HUES6 (cell line): ENCODE measurements at regions not wholly inside any gene's neighbourhood (a gene's known extent, or its start where the extent isn't known, plus 50 kb on each side); places are given as distances from the start of the nearest gene placed in this dataset.

Experiments
- H3K27ac ChIP-seq: 2 replicates; pipeline ENCODE4 v1.7.0; 2013; ENCODE audit warnings: low read depth, mild to moderate bottlenecking, low read length, inconsistent platforms
- H3K27me3 ChIP-seq: 2 replicates; pipeline ENCODE4 v1.6.1; 2013; ENCODE audit warnings: low read length; ENCODE audit not compliant: control insufficient read depth, insufficient read depth
- H3K36me3 ChIP-seq: 2 replicates; pipeline ENCODE4 v1.6.1; 2013; ENCODE audit warnings: low read length; ENCODE audit not compliant: control insufficient read depth, insufficient read depth
- H3K4me1 ChIP-seq: 2 replicates; pipeline ENCODE4 v1.6.1; 2013; ENCODE audit warnings: low read length; ENCODE audit not compliant: control insufficient read depth, insufficient read depth
- H3K4me3 ChIP-seq: 2 replicates; pipeline ENCODE4 v1.5.1; 2013; ENCODE audit warnings: low read depth, low read length
- H3K9ac ChIP-seq: one replicate; pipeline ENCODE4 v1.6.1; 2013; ENCODE audit warnings: mild to moderate bottlenecking, low read length
- H3K9me3 ChIP-seq: 2 replicates; pipeline ENCODE4 v1.6.1; 2013; ENCODE audit warnings: low read depth, low read length; ENCODE audit not compliant: control insufficient read depth, insufficient read depth

DNA sequence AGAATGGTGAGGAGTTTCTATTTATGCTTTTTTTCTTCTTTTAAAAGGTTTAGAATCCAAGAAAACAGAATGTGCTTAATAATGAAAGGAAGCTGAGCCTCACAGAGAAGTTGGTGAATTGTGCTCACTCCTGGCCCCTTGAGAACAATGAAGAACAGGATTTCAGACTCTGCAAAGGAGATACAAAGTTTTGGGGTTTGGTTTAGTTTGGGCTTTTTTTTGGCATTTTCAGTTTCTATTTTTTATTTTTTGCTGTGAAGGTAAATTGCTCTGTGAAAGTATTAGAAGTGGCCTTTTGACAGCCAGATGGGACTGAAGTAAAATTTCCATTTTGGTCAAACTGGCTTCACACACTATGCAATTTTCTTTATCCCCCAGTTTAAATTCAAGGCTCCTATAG lies 247.3 kb upstream of the GYPC start:
- Histone ChIP-seq H3K9ac (no peak overlapping the region), H3K27me3 (no peaks in the 10 kb centered on the region), H3K9me3 (no peaks in the 10 kb centered on the region), H3K27ac (no peak overlapping the region), H3K4me1 (no peaks in the 10 kb centered on the region), H3K4me3 (no peak overlapping the region), H3K36me3 (no peaks in the 10 kb centered on the region)

DNA sequence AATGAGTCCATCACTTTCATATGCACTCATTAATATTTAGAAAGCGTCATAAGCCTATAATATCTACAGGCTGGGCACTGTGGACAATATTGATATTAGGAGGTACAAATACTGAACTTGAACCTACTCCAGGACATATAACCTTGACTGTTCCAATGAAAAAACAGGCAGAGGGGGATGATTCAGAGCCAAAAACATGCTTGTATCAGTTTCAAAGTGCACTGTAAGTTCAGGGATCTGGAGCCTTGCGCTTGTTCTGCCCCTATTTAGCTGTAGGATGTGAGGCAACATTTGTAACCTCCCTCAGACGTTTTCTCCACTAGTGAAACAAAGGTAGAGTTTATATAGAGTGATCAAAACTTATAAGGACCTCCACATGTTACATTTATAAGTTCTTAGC lies 246.1 kb upstream of the GYPC start:
- Histone ChIP-seq H3K27ac (no peak overlapping the region), H3K9ac (no peak overlapping the region), H3K4me3 (no peak overlapping the region), H3K36me3 (no peaks in the 10 kb centered on the region), H3K4me1 (no peaks in the 10 kb centered on the region), H3K9me3 (no peaks in the 10 kb centered on the region), H3K27me3 (no peaks in the 10 kb centered on the region)

DNA sequence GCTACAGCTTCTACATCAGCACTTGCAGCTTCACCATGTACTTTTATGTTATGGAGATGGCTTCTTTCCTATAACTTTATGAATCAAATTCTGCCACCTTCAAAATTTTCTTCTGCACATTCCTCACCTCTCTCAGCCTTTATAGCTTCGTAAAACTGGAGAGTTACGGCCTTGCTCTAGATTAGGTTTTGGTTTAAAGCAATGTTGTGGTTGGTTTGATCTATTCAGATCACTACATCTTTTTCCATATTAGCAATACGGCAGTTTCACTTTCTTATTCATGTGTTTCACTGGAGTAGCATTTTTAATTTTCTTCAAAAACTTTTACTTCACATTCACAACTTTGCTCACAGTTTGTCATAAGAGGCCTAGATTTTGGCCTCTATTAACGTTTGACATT lies 242.9 kb upstream of the GYPC start:
- no peak overlapping the region for H3K9ac ChIP-seq

DNA sequence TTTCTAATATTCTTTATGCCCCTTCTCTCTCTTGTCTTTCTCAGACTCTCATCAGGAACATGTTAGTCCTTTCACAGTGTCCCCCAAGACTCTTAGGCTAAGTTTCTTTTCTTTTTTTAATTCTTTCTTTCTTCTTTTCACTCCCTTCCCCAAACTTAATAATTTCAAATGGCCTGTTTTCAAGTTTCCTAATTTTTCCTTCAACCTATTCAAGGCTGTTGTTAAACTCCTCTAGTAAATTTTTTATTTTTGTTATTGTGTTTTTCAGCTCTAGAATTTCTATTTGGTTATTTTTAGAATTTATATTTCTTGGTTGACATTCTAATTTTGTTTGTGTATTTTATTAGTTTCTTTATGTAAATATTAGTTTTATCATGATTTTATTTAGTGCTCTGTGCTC lies 236.6 kb upstream of the GYPC start:
- Histone ChIP-seq H3K27ac (no peak overlapping the region), H3K4me3 (no peak overlapping the region), H3K27me3 (no peaks in the 10 kb centered on the region), H3K9ac (no peak overlapping the region), H3K4me1 (no peaks in the 10 kb centered on the region), H3K9me3 (peaks cover 3% of the 10 kb centered on the region; the same call in 1 of the 2 replicates), H3K36me3 (no peaks in the 10 kb centered on the region)

More for the DNA sequence above, 242.9 kb upstream of the GYPC start:
- H3K4me1 ChIP-seq: no peaks in the 10 kb centered on the region
- no peaks in the 10 kb centered on the region for H3K27me3 ChIP-seq
- H3K4me3 ChIP-seq: no peak overlapping the region
- no peaks in the 10 kb centered on the region for H3K9me3 ChIP-seq
- H3K27ac ChIP-seq: no peak overlapping the region
- no peaks in the 10 kb centered on the region for H3K36me3 ChIP-seq

DNA sequence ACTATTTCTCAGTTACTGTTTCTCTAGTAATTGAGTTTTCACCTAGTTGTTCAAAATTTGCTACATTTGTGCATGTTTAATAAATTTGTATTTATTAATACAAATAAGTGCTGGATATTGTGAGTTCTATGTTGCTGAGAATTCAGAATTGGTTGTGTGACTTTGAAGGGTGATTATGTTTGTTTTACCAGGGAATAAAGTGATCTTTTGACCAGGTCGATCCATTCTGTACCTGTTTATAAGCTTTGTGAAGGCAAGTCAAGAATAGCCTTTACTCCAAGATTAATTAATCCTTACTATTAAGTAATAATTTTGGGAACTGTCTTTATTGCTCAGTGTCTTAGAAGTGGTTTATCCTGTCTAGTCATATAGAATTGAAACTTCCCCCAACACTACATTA lies 230.0 kb upstream of the GYPC start:
- Histone ChIP-seq H3K9me3 (no peaks in the 10 kb centered on the region), H3K27me3 (no peaks in the 10 kb centered on the region), H3K9ac (no peak overlapping the region), H3K27ac (no peak overlapping the region), H3K4me3 (no peak overlapping the region), H3K4me1 (no peaks in the 10 kb centered on the region), H3K36me3 (no peaks in the 10 kb centered on the region)

DNA sequence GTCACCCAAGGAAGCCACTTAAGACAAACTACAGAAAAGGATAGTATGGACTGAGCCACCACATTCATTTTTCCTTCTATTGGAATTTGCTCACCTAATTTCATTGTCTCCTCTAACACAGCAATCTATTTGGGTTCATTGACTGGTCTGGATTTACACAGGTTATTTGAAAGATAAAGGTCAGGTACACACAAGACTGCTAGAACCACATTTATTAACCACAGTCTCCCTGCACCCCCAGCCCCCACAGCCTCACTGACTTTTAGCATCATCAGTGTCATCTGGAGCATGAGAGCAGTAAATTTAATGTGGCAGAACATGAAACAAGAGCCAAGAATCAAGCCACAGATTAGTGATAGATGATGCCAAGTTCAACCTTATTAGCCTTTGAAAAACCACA lies 226.9 kb upstream of the GYPC start:
- H3K9me3 ChIP-seq: no peaks in the 10 kb centered on the region
- no peaks in the 10 kb centered on the region for H3K4me1 ChIP-seq
- H3K27ac ChIP-seq: no peak overlapping the region
- H3K36me3 ChIP-seq: no peaks in the 10 kb centered on the region
- no peaks in the 10 kb centered on the region for H3K27me3 ChIP-seq
- no peak overlapping the region for H3K9ac ChIP-seq
- no peak overlapping the region for H3K4me3 ChIP-seq

DNA sequence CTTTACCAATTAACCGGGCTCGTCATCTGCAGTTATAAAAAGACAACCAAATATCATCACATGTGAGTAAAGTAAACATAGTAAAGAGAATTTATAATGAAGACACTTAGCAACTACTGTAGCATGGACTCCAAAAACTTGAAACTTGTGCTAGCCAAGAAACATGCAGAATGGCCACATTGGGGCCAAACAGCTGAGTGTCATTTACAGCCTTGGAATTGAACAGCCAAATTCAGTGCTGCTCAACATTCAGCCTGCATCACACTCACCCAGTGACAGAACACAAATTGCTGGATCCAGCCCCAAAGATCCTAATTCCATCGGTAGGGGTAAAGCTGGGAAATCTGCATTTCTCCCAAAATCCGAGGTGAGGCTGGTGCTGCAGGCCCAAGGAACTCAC lies 224.8 kb upstream of the GYPC start:
- Histone ChIP-seq H3K9ac (no peak overlapping the region), H3K4me3 (no peak overlapping the region), H3K36me3 (no peaks in the 10 kb centered on the region), H3K4me1 (no peaks in the 10 kb centered on the region), H3K27ac (no peak overlapping the region), H3K27me3 (no peaks in the 10 kb centered on the region), H3K9me3 (no peaks in the 10 kb centered on the region)

DNA sequence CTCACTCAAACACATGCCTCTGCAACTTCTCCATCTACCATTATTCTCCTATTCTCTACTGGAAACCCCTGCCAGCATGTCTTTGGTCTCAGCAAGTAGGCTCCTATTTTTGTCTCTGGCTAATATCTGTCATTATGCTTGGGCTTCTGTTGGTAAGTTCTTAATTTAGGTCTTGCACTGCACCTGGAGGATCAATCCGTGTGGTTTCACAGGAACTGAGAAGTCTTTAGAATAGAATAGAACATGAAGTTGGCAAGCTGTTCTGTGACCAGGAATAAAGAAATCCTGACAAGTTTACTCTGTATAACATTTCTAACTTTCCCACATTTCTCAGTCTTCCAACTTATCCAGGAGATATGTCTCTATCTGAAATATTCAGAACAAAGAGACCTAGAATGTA lies 219.5 kb upstream of the GYPC start:
- no peaks in the 10 kb centered on the region for H3K27me3 ChIP-seq
- H3K4me1 ChIP-seq: no peaks in the 10 kb centered on the region
- no peaks in the 10 kb centered on the region for H3K9me3 ChIP-seq
- H3K9ac ChIP-seq: no peak overlapping the region
- no peak overlapping the region for H3K27ac ChIP-seq
- H3K36me3 ChIP-seq: no peaks in the 10 kb centered on the region
- no peak overlapping the region for H3K4me3 ChIP-seq

DNA sequence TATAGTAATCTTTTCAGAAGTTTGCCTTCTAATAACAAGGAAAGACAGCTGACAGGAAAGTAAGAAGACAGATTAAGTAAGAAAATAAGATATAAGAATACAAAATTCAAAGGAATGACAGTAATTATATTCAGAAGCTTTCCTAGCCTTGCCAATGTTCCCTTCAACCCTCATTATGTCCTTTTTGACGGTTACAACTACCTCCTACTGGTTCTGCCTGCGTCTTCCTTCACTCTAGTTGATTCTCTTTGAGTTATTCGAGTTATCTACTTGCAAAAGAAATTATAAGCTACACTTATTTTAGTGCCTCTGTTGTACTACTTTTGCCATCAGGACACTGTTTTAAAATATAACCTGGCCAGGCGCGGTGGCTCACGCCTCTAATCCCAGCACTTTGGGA lies 218.9 kb upstream of the GYPC start:
- no peak overlapping the region for H3K9ac ChIP-seq
- no peaks in the 10 kb centered on the region for H3K4me1 ChIP-seq
- no peak overlapping the region for H3K27ac ChIP-seq
- no peaks in the 10 kb centered on the region for H3K27me3 ChIP-seq
- no peaks in the 10 kb centered on the region for H3K9me3 ChIP-seq
- H3K36me3 ChIP-seq: no peaks in the 10 kb centered on the region
- no peak overlapping the region for H3K4me3 ChIP-seq

DNA sequence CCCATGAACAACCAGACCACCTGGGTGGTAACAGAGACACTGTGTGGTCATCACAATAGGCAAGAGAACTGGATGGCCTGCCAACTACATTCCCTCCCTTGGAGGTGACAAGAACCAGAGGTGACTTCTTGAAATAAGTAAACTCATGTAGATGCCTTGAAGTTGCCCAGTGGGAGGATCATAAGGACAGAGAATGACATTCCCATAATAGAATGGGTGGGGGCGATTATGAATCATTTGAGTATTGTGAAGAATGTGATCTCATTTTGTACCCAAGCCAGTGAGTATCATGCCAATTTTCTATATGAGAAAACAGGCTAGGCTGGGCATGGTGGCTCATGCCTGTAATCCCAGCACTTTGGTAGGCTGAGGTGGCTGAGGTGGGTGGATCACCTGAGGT lies 211.4 kb upstream of the GYPC start:
- Histone ChIP-seq H3K4me3 (no peak overlapping the region), H3K9me3 (no peaks in the 10 kb centered on the region), H3K27me3 (no peaks in the 10 kb centered on the region), H3K9ac (no peak overlapping the region), H3K36me3 (no peaks in the 10 kb centered on the region), H3K4me1 (no peaks in the 10 kb centered on the region), H3K27ac (no peak overlapping the region)

DNA sequence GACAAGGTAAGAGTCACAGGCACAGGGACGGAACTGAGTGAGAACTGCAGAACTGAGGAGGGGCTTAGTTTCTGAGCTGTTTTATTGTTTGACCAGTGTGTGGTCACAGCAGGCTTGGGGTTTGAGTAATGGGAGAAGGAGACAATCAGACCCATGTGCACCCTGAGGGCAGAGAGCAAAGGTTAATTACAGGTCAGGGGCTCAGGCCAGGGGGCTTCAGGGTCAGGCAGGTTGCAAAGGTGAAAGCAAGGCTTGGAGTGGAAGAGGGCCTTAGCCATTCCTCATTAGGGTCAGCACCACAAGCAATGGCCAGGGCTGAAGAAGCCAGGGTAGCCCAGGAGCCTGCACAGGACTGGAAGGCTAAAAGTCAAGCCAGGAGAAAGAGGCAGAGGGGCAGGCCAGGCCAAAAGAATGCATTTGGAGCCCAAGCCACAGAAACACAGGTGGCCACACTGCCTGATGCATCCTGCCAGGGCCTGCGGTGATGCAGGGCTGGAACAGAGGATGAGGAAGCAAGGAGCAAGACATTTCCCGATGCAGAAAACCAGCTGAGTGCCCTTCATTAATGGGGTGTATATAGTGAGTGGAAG lies 209.8 kb upstream of the GYPC start:
- no peak overlapping the region for H3K9ac ChIP-seq
- no peak overlapping the region for H3K27ac ChIP-seq
- H3K4me1 ChIP-seq: no peaks in the 10 kb centered on the region

DNA sequence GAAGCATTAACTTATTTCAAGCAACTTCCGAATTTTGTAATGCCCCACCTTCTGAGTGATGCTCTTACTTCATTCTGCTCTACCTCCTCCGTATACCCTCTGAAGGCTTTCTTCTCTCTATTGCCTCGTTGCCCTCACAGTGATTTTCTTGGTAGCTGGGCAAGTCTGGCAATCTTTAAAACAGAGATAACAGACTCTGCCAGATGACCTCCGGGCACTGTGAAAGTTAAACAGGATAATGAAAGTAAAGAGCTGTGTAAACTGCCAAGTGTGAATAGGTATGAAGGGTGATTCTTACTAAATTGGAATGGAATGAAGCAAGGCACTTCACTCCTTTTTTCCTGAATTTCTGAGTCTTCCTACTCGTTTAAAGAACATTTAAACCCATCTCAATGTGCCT lies 207.3 kb upstream of the GYPC start:
- H3K27me3 ChIP-seq: no peaks in the 10 kb centered on the region
- H3K4me1 ChIP-seq: no peaks in the 10 kb centered on the region
- no peaks in the 10 kb centered on the region for H3K36me3 ChIP-seq
- no peak overlapping the region for H3K9ac ChIP-seq
- no peak overlapping the region for H3K27ac ChIP-seq
- no peaks in the 10 kb centered on the region for H3K9me3 ChIP-seq
- no peak overlapping the region for H3K4me3 ChIP-seq

More for the DNA sequence above, 209.8 kb upstream of the GYPC start:
- Histone ChIP-seq H3K4me3 (no peak overlapping the region), H3K36me3 (no peaks in the 10 kb centered on the region), H3K27me3 (no peaks in the 10 kb centered on the region), H3K9me3 (no peaks in the 10 kb centered on the region)
